GM12892 (cell line): ENCODE measurements at regions not wholly inside any gene's neighbourhood (a gene's known extent, or its start where the extent isn't known, plus 50 kb on each side); places are given as distances from the start of the nearest gene placed in this dataset.

ENCODE experiments used
- POLR2A ChIP-seq: IDR thresholded peaks from 2 replicates; pipeline ENCODE4 v1.6.1; 2011; ENCODE audit warnings: low read depth, low read length, control low read depth
- POLR2AphosphoS5 ChIP-seq: IDR thresholded peaks from 2 replicates; pipeline ENCODE4 v1.6.1; 2011; ENCODE audit warnings: low read depth, low read length, control low read depth
- TAF1 ChIP-seq: IDR thresholded peaks from 2 replicates; pipeline ENCODE4 v1.6.1; 2011; ENCODE audit warnings: low read depth, mild to moderate bottlenecking, control low read depth, low read length, borderline replicate concordance

GRCh38 chr2:65595630-65596029 is 163.2 kb upstream of the SPRED2 start:
- TF ChIP-seq POLR2AphosphoS5 (no peak), POLR2A (no peak), TAF1 (no peak)
